Endodermal cell (in vitro differentiated cells): ENCODE measurements at regions not wholly inside any gene's neighbourhood (a gene's known extent, or its start where the extent isn't known, plus 50 kb on each side); places are given as distances from the start of the nearest gene placed in this dataset.
A peak's percentile ranks its signal among the peaks of the same experiment; 100 is the strongest.

Source experiments
- DNase-seq: peaks from one replicate; pipeline ENCODE4 v3.0.0-alpha.2; 2017
- H3K27ac ChIP-seq: 2 replicates; pipeline ENCODE4 v1.5.1; 2013; ENCODE audit warnings: mild to moderate bottlenecking, low read depth, low read length, moderate library complexity
- H3K27me3 ChIP-seq: 2 replicates; pipeline ENCODE4 v1.6.1; 2013; ENCODE audit warnings: mild to moderate bottlenecking, low read length, moderate library complexity; ENCODE audit not compliant: insufficient read depth, control insufficient read depth, poor library complexity, severe bottlenecking
- H3K36me3 ChIP-seq: 2 replicates; pipeline ENCODE4 v1.7.0; 2013; ENCODE audit warnings: mild to moderate bottlenecking, low read length, moderate library complexity; ENCODE audit not compliant: control insufficient read depth, insufficient read depth
- H3K4me1 ChIP-seq: one replicate; pipeline ENCODE4 v1.7.0; 2013; ENCODE audit warnings: low read length; ENCODE audit not compliant: control insufficient read depth, insufficient read depth
- H3K4me3 ChIP-seq: 2 replicates; pipeline ENCODE4 v1.5.1; 2013; ENCODE audit warnings: mild to moderate bottlenecking, low read length, moderate library complexity
- H3K9ac ChIP-seq: 2 replicates; pipeline ENCODE4 v1.6.1; 2013; ENCODE audit warnings: mild to moderate bottlenecking, low read length, moderate library complexity; ENCODE audit not compliant: poor library complexity, severe bottlenecking; ENCODE audit errors: extremely low read depth
- H3K9me3 ChIP-seq: 2 replicates; pipeline ENCODE4 v1.6.1; 2013; ENCODE audit warnings: mild to moderate bottlenecking, low read length, moderate library complexity; ENCODE audit not compliant: control insufficient read depth
- H3K27ac Mint-ChIP-seq: 2 replicates; pipeline ENCODE4 v1.8.0; 2020; ENCODE audit warnings: mixed read lengths
- H3K27me3 Mint-ChIP-seq: 2 replicates; pipeline ENCODE4 v1.8.0; 2021; ENCODE audit warnings: mild to moderate bottlenecking, mixed read lengths; ENCODE audit not compliant: insufficient read depth
- H3K36me3 Mint-ChIP-seq: 2 replicates; pipeline ENCODE4 v1.8.0; 2020; ENCODE audit warnings: low read depth, mixed read lengths
- H3K4me1 Mint-ChIP-seq: 2 replicates; pipeline ENCODE4 v1.8.0; 2020; ENCODE audit warnings: mixed read lengths
- H3K4me3 Mint-ChIP-seq: 2 replicates; pipeline ENCODE4 v1.8.0; 2020; ENCODE audit warnings: mild to moderate bottlenecking, moderate library complexity, mixed read lengths
- H3K9me3 Mint-ChIP-seq: 2 replicates; pipeline ENCODE4 v1.8.0; 2020; ENCODE audit warnings: mild to moderate bottlenecking, mixed read lengths
- WGBS, 2 experiments: methylation state at CpG; one replicate each; pipeline versions ENCODE4 v1.1.5 to v1.1.7; 2013; ENCODE audit warnings: missing lambda C conversion rate in 2 of 2, mixed read lengths in 1 of 2; ENCODE audit not compliant: insufficient coverage in 1 of 2, insufficient read length in 1 of 2; 5-methylcytosine and 5-hydroxymethylcytosine counted together
- TF ChIP-seq, protein P1 (sequence below): fragments of 200-600 bp; sonication (generic); conservative IDR thresholded peaks from 2 replicates; pipeline ENCODE4 v1.5.0; 2021; ENCODE audit warnings: antibody characterized with exemption, mild to moderate bottlenecking

DNA sequence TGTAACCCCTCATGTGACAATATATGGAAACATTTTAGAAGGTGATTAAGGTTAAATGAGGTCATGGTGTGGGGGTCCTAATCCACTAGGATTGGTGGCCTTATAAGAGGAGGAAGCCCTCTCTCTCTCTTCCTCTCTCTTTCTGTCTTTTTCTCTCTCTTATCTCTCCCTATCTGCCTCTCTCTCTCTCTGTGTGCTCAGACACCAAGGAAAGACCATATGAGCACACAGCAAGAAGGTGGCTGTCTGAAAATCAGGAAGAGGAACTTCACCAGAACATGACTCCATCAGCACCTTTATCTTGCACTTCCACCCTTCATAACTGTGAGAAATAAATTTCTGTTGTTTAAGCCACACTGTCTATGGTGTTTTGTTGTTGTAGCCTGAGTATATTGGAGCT is 1472.2 kb downstream of the PCDH7 start:
- Histone ChIP-seq H3K27me3 (no peaks in the 10 kb centered on the region), H3K9ac (no peak overlapping the region), H3K36me3 (no peaks in the 10 kb centered on the region), H3K9me3 (no peaks in the 10 kb centered on the region), H3K4me3 (no peak overlapping the region), H3K4me1 (no peaks in the 10 kb centered on the region), H3K27ac (no peak overlapping the region)
- Mint-ChIP-seq H3K4me3 (no peak overlapping the region), H3K27me3 (no peaks in the 10 kb centered on the region), H3K9me3 (peaks cover 3% of the 10 kb centered on the region), H3K4me1 (no peaks in the 10 kb centered on the region), H3K27ac (no peak overlapping the region), H3K36me3 (no peaks in the 10 kb centered on the region)
- TF ChIP-seq, protein P1, sequence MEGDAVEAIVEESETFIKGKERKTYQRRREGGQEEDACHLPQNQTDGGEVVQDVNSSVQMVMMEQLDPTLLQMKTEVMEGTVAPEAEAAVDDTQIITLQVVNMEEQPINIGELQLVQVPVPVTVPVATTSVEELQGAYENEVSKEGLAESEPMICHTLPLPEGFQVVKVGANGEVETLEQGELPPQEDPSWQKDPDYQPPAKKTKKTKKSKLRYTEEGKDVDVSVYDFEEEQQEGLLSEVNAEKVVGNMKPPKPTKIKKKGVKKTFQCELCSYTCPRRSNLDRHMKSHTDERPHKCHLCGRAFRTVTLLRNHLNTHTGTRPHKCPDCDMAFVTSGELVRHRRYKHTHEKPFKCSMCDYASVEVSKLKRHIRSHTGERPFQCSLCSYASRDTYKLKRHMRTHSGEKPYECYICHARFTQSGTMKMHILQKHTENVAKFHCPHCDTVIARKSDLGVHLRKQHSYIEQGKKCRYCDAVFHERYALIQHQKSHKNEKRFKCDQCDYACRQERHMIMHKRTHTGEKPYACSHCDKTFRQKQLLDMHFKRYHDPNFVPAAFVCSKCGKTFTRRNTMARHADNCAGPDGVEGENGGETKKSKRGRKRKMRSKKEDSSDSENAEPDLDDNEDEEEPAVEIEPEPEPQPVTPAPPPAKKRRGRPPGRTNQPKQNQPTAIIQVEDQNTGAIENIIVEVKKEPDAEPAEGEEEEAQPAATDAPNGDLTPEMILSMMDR = no peak
- DNase-seq = no peak

DNA sequence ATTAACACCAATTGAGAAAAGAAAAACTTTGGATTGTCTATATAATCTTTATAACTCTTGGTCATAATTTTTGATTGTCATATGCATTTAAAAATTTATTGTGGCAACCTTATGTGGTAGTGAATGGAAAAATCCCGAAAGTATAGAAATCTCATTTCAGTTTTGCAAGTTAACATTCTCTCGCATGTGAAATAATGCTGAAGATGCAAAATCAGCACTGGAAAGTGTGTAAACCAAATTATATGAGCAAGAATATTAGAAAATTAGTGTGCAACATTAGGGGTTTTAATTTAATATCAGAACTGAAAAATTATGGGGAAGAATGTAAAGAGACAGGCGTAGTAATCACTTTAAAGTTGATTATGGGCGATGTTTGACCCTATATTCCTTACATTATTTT is 1472.8 kb downstream of the PCDH7 start:
- WGBS, 2 experiments = 90 to 100% methylated on average over 2 to 4 of the region's 4 CpGs
- Mint-ChIP-seq H3K4me1 (no peaks in the 10 kb centered on the region), H3K9me3 (peaks cover 3% of the 10 kb centered on the region), H3K36me3 (no peaks in the 10 kb centered on the region), H3K27me3 (no peaks in the 10 kb centered on the region), H3K4me3 (no peak overlapping the region), H3K27ac (no peak overlapping the region)
- TF ChIP-seq, protein P1 = no peak
- no peak for DNase-seq
- Histone ChIP-seq H3K27me3 (no peaks in the 10 kb centered on the region), H3K9me3 (no peaks in the 10 kb centered on the region), H3K9ac (no peak overlapping the region), H3K4me3 (no peak overlapping the region), H3K27ac (no peak overlapping the region), H3K4me1 (no peaks in the 10 kb centered on the region), H3K36me3 (no peaks in the 10 kb centered on the region)

- H3K36me3 ChIP-seq = no peaks in the 10 kb centered on the region
- H3K4me3 Mint-ChIP-seq = no peak overlapping the region
- no peak for DNase-seq
- peak overlapping the region; percentile 45 for H3K27ac Mint-ChIP-seq
- H3K36me3 Mint-ChIP-seq = no peaks in the 10 kb centered on the region
- 91 to 100% methylated on average over 1 to 7 of the region's 10 CpGs for WGBS, 2 experiments
- H3K9ac ChIP-seq = no peak overlapping the region
- no peak overlapping the region for H3K4me3 ChIP-seq
- no peaks in the 10 kb centered on the region for H3K27me3 ChIP-seq
- H3K4me1 ChIP-seq = no peaks in the 10 kb centered on the region
- no peaks in the 10 kb centered on the region for H3K9me3 ChIP-seq
- H3K27me3 Mint-ChIP-seq = no peaks in the 10 kb centered on the region
- TF ChIP-seq, protein P1 = no peak
- H3K4me1 Mint-ChIP-seq = no peaks in the 10 kb centered on the region
- H3K9me3 Mint-ChIP-seq = peaks cover 3% of the 10 kb centered on the region
- no peak overlapping the region for H3K27ac ChIP-seq
Observed at GRCh38 chr4:32196950-32197688, 1477.0 kb downstream of the PCDH7 start.
